Astrocyte (in vitro differentiated cells and primary cell): ENCODE measurements at regions not wholly inside any gene's neighbourhood (a gene's known extent, or its start where the extent isn't known, plus 50 kb on each side); places are given as distances from the start of the nearest gene placed in this dataset.

Source experiments
- EZH2 ChIP-seq: IDR thresholded peaks from 2 replicates; pipeline ENCODE4 v1.6.1; 2012; ENCODE audit warnings: mild to moderate bottlenecking, low read length, inconsistent platforms; ENCODE audit not compliant: insufficient read depth
- TF ChIP-seq, protein P1 (sequence below): IDR thresholded peaks from 2 replicates; pipeline ENCODE4 v1.5.1; 2011; ENCODE audit warnings: low read depth, mild to moderate bottlenecking, inconsistent platforms, low read length, moderate library complexity; ENCODE audit not compliant: insufficient read depth

DNA sequence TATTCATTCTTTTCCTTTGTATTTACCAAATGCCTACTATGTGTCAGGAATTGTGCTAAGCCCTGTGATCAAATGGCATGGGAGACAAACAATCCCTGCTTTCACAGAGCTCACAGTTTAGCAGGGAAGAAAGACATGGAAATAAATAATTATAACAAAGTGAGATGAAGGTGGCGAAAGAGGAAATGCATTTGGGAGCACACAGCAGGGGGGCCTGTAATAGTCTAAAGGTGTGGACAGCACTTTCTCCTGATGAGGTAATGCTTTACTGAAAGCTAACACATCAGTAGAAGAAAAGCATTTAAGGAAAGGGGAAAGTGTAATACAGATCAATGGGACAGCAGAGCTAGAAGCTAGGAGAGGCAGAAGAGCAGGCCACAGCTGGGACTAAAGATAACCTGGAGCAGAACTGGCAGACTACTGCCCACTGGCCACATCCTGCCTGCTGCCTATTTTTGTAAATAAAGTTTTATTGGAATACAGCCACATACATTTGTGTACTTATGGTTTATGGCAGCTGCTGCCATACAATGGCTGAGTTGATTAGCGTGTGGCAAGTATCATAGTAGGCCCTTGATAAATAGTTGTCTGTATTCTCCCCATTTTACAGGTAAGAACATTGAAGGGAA lies 67.1 kb upstream of the TAPT1 start:
- TF ChIP-seq, protein P1, sequence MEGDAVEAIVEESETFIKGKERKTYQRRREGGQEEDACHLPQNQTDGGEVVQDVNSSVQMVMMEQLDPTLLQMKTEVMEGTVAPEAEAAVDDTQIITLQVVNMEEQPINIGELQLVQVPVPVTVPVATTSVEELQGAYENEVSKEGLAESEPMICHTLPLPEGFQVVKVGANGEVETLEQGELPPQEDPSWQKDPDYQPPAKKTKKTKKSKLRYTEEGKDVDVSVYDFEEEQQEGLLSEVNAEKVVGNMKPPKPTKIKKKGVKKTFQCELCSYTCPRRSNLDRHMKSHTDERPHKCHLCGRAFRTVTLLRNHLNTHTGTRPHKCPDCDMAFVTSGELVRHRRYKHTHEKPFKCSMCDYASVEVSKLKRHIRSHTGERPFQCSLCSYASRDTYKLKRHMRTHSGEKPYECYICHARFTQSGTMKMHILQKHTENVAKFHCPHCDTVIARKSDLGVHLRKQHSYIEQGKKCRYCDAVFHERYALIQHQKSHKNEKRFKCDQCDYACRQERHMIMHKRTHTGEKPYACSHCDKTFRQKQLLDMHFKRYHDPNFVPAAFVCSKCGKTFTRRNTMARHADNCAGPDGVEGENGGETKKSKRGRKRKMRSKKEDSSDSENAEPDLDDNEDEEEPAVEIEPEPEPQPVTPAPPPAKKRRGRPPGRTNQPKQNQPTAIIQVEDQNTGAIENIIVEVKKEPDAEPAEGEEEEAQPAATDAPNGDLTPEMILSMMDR = no peak
- no peak for TF ChIP-seq EZH2
